Activated T-cell treated with anti-CD3 and anti-CD28 coated beads for 48 hours (primary cell): ENCODE measurements at regions not wholly inside any gene's neighbourhood (a gene's known extent, or its start where the extent isn't known, plus 50 kb on each side); places are given as distances from the start of the nearest gene placed in this dataset.

Experiments used
- DNase-seq: peaks from one replicate; pipeline ENCODE4 v3.0.0-alpha.2; 2020; ENCODE audit warnings: low read depth

DNA sequence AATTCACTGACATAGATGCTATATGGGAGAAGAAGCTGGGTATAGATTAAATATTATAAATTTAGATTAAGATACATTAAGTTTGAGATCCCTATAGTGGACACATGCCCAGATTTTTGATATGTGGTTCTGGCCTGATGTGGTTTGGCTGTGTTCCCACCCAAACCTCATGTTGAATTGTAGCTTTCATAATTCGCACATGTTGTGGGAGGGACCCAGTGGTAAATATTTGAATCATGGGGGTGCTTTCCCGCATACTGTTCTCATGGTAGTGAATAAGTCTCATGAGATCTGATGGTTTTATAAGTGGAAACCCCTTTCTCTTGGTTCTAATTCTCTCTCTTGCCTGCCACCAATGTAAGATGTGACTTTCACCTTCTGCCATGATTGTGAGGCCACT lies 189.4 kb upstream of the CD96 start:
- no peak for DNase-seq

DNA sequence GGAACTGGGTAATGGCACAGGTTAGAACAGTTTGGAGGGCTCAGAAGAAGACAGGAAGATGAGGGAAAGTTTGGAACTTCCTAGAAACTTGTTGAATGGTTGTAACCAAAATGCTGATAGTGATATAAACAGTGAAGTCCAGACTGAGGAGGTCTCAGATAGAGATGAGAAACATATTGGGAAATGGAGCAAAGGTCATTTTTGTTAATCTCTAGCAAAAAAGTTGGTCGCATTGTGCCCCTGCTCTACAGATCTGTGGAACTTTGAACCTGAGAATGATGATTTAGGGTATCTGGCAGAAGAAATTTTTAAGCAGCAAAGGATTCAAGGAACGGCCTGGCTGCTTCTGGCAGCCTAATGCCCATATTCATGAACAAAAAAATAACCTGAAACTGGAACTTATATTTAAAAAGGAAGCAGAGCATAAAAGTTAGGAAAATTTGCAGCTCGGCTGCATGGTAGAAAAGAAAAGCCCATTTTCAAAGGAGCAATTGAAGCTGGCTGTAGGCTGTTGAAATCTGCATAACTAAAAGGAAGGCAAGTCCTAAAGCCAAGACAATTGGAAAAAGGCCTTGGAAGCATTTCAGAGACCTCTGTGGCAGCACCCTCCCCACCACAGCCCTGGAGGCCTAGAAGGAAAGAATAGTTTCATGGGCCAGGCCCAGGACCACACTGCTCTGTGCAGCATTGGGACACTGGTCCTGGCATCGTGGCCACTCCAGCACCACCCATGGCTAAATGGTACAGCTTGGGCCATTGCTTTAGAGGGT lies 182.6 kb upstream of the CD96 start:
- no peak for DNase-seq

DNA sequence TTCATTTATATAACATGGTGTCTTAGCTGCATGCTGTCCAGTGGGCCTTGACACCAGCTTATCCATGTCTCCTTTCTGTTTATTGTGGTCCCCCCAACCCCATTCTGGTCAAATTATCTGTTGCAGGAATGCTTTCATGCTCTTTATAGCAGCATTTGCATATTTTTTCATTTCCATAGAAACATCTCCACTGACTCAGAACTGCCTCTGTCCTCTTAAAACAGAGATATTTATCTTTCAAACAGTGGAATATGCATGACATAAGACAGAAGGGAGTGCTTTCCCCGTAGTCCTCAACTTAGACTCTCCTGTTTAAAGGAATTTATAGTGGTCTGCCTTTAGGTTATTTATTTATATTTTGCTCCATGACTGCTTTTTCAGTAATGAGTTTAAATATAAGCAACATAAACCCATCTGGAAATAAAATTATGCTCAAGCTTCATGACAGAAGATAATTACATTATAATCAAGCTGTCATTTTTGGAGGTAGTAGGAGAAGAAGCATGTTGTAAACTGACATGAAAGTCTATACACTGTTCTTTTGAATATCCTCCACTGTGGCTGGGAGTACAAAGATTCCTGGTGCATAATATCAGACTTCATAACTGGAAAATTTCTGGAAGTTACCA lies 179.5 kb upstream of the CD96 start:
- DNase-seq = no peak

DNA sequence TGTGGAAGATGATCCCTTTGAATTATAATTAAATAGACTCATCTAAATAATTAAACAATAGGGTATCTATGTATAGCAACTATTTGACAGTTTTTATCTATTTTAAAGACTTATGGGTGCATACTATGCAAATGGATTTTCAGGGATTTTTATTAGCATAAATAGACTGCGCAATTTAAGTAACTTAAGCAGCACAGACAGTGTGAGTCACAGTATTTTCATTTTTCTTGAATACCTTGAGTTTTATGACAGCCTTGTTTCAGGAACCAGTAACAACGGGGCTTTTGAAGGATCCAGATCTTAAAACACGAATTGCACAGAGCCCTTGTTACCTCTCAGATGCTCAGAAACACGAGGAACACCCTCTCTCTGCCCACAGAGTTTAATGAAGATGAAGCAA lies 175.5 kb upstream of the CD96 start:
- DNase-seq = no peak

DNA sequence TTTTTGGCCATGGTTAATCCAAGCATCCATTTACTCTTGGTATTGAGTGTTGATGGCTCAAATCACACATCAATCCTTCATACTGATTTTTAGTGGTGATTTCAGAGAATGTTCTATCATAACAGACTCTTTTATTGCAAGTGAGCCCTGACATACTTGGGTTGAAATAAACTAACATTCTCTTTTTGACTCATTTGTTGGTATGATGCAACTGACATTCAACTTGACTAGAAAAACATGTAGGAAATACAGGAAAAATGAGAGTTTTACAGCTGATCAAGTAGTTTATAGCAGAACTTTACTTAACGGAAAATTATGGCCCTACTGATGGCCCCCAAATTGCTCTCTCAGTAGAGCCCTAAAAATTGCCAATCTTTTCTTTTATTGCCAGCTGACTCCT lies 173.9 kb upstream of the CD96 start:
- no peak for DNase-seq

DNA sequence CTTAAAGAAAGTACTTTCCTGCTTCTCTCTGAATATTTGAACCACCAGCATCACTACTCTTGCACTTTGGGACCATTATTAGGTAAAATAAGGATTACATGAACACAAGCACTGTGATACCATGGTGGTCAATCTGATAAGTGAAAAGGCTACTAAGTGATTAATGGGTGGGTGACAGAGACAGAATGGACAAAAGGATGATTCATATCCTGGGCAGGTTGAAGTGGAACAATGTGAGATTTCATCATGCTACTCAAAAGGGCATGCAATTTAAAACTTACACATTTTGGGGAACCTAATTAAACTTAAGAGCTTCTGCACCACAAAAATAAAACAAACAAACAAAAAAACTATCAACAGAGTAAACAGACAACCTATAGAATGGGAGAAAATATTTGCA lies 172.0 kb upstream of the CD96 start:
- DNase-seq = no peak

DNA sequence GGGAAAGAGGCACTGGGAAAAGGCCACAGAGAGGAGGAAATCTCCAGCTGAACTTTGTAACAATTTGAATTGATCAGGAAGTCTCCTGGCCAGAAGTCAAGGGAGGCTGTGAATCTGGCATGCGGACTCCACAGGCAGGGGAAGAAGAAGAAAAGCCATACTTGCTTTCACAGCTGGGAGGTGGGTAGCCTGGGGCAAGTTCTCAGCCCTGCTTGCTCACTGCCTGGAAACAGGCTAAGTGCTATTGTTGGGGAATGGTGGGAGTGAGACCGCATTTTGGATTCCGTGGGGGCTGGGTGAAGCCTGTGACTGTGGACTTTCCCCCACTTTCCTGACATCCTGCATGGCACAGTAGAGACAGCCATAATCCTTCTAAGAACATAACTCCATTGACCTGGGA lies 168.8 kb upstream of the CD96 start:
- no peak for DNase-seq

DNA sequence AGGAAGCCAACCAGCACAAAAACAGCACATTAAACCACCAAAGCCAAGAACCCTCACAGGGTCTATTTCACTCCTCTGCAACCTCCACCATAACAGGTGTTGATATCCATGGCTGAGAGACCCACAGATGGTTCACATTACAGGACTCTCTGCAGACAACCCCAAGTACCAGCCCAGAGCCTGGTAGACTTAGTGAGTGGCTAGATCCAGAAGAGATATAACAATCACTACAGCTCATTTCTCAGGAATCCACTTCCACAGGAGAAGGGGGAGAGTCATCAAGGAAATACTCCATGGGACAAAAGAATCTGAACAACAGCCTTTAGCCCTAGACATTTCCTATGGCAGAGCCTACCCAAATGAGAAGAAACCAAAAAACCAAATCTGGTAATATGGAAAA lies 168.1 kb upstream of the CD96 start:
- DNase-seq = no peak

DNA sequence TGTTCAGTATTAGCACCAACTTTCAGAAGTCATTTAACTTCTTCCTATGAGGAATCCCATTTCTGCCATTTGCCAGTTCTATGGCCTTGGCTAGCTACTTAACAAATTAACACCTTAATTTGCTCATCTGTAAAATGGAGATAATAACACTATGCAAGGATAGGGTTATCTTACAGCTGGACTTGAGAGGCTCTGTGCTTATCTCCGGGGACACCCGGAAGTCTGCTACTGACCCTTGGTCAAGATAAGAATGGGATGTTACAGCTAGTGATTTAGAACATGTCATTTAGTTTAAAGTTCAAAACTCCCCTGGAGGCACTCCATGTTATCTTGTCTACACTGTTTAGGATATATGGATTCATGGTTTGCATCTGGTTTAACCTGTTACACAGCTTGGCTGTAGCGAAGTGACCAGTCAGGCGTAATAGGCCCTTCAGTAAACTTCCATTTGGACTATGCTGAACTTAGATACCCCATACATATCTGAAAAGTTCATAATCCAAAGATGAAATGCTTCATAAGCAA lies 156.0 kb upstream of the CD96 start:
- DNase-seq = no peak

DNA sequence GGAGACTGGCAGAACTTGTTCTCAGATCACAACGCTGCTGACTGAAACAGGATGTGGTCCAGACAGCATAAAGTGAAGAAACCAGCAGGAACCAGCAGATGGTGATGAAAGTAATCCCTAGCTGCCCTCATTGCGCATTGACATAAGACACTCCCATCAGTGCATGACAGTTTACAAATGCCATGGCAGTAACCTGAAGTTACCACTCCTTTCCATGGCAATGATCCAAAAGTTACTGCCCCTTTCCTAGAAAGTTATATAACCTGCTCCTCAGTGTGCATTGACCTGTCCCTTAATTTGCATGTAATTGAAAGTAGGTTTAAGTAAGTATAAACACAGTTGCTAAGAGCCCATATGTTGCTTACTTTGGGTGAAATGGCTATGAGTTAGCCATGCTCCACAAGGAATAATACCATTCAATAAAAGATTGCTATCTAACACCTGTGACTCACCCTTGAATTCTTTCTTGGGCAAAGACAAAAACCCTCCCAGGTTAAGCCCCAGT lies 149.1 kb upstream of the CD96 start:
- DNase-seq = no peak

DNA sequence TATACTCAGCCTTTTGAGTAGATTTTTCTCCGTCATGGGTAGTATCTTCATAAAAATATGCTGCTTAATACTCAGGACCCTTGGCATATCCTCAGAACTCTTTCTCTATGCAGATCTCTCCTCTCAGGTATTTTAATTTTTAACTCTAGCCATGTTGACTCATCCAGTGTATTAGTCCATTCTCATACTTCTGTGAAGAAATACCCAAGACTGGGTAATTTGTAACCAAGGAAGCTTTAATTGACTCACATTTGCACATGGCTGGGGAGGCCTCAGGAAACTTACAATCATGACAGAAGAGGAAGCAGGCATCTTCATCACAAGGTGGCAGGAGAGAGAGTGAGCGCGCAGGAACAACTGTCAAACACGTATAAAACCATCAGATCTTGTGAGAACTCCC lies 129.3 kb upstream of the CD96 start:
- no peak for DNase-seq

DNA sequence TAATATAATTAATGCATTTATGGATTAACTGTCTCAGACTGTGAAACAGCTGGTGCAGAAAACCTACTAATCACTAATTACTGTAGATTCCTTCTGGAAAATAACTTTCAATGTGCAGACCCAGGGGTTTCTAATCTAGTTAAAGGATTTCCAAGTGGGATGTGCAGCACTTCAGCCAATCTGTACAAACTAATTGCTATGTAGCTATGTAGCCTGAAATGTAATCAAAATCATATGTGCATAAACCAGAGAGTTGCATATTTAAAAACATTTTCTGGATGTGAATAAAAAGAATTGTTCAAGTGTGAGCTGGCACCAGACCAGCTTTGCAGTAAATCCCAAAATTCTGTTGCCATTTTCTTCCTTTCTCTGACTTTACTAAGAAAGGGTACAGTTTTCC lies 127.5 kb upstream of the CD96 start:
- DNase-seq = no peak

DNA sequence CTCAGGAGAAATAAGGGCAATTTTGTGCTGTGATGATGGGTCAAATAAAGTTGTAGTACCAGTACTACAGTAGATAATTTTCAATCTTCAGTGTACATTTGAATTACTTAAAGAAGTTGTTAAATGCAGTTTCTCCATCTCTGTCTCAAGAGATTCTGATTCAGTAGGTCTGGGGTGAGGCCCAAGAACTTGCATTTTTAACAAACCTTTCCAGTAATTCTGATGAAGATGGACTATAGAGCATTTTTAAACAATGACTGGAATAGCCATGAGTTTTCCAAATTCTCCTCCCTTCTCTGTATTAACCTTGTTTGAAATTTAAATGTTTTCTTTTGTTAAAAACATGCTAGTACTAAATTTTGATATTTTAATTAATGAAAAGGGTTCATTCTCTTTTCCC lies 127.0 kb upstream of the CD96 start:
- no peak for DNase-seq

DNA sequence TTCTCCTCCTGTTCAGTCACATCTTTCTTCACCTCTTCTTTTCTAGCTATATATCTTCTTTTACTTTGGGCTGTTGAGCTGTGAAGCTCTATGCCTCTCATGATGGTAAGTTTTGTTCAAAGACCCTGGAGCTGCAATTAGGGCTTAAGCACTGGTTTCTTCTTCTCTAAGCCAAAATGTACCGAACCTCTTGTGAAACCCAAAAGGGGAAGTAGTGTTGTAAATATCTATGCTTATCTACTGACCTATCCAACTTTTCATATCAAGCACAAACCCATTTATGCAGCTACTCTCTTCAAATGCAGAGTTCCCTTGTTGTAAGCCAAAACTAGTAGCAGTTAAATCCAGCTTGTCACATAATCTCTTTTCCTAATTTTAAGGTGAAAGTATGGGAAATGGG lies 123.6 kb upstream of the CD96 start:
- DNase-seq = no peak

DNA sequence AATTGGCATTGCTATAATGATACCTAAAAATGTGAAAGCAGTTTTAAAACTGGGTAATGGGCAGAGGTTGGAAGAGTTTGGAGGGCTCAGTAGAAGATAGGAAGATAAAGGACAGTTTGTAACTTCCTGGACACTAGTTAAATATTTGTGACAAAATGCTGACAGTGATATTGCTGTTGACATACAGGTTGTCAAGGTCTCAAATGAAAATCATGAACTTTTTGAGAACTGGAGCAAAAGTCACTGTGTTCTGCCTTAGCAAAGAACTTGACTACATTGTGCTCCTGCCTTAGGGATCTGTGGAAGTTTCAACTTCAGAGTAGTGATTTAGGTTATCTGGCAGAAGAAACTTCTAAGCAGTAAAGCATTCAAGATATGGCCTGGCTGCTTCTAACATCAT lies 113.7 kb upstream of the CD96 start:
- no peak for DNase-seq

DNA sequence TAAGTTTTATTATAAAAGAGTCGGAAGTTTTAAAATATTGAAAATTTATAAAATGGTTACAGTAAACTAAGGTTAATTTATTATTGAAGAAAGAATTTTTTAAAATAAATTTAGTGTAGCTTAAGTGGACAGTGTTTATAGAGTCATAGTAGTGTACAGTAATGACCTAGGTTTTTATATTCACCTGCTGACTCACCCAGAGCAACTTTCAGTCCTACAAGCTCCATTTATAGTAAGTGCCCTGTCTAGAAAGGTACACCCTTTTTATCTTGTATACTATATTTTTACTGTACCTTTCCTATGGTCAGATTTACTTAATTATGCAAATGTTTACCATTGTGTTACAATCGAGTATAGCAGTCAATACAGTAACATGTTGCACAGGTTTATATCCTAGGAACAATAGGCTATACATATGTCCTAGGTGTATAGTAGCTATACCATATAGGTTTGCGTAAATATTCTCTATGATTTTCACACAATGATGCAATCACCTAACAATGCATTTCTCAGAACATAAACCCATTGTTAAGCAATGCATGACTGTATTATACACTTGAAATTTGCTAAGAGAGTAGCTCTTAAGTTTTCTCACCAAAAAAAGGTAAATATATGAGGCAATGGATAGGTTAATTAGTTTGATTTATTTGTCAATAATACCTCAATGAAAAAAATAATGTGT lies 106.9 kb upstream of the CD96 start:
- DNase-seq = no peak

DNA sequence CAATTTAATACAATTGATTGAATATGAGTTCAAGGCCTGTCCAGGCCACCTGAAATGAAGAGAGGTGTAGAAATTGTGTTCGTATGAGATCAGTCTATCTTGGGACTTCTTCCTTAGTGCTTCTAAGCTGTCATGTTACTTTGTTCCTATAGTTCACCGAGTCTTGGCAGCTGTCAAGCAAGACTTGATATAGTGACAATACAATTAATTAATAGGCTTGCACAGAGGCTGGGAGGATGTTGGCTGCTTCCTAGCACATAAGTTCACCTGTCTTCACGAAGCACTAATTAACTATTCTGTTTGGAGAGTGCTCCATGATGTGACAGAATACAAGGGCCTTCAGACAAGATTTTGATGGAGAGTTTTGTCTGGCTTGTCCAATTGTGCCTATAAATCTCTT lies 103.7 kb upstream of the CD96 start:
- no peak for DNase-seq

DNA sequence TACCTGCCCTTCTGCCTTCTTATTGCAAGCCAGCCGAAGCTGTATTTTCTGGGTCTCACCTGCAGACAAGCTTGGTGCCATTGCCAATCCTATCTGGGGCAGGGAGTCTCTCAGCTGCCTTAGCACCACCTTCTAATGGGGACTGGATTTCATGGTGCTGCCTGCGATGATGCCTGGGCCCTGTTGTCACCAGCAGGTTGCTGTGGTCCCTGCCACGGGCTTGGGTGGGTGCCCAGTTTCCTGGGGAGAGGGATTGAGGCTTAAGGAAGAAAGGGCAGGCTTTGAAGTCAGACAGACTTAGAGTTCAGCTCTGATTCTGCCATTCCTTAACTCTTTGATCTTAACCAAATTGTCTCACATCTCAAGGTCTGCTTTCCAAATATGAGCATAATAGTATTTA lies 87.4 kb upstream of the CD96 start:
- DNase-seq = no peak

DNA sequence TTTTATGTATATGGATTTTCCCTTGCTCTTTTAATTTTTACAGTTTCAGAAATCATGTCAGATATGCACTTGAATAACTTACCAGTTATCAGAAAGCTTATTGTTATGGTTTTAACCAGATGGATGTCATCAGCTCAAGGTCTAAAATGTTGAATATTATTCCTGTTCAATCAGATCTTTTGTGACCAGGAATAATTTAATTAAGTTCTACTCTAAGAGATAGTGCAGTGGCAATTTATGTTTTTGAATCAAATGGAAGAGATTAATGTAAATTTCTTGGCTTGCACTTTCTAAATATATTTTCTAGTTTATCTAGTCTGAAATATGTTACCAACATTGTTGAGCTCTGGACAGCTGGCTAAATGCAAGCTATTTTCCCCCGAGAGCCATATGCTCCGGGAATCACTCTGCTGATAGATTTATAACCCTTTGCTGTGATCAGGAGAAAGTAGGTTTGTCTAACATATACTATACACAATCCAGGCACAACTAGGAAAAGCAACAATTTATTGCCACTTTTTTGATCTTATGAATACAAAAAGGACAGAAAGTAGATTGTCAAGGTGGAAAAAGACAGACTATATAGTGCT lies 76.8 kb upstream of the CD96 start:
- no peak for DNase-seq

DNA sequence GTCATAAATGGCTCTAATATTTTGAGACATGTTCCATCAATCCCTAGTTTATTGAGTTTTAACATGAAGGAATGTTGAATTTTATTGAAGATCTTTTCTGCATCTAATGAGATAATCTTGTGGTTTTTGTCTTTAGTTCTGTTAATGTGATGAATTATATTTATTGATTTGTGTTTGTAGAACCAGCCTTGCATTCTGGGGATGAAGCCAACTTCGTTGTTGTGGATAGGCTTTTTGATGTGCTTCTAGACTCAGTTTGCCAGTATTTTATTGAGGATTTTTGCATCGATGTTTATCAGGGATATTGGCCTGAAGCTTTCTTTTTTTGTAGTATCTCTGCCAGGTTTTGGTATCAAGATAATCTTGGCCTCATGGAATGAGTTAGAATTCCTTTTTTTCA lies 72.0 kb upstream of the CD96 start:
- DNase-seq = no peak

DNA sequence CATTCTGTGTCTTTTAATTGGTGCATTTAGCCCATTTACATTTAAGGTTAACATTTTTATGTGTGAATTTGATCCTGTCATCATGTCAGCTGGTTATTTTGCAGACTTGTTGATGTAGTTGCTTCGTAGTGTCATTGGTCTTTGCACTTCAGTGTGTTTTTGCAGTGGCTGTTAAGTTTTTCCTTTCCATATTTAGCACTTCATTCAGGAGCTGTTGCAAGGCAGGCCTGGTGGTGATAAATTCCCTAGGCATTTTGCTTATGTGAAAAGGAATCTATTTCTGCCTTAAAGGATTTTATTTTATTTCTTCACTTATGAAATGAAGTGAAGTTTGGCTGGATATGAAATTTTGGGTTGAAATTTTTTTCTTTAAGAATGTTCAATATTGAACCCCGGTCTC lies 70.2 kb upstream of the CD96 start:
- DNase-seq = no peak

DNA sequence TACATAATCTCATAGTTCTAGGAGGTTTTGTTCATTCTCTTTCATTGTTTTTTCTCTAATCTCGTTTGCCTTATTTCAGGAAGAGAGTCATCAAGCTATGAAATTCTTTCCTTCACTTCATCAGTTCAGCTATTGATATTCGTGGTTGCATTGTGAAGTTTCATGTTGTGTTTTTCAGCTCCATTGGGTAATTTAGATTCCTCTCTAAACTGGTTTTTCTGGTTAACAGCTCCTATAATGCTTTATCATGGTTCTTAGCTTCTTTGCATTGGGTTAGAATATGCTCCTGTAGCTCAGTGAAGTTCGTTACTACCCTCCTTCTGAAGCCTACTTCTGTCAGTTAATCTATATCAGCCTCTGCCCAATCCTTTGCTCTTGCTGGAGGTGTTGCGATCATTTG lies 69.4 kb upstream of the CD96 start:
- no peak for DNase-seq

DNA sequence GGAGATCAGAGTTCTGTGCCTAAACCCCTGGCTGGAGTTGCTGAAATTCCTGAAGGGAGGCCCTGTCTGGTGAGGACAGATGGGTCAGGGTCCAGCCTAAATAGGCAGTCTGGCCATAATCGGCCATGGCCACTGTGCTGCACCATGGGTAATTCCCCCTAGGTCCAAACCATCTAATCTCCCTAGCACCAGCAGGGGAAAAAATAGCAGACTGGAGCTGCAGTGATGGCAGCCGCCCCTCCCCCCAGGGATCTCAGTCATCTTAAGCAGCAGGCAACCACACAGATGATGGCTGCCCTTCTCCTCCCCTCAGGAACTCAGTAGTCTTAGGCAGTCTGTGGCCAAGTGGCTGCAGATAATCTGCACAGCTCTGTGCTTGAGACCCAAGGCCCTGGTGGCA lies 68.4 kb upstream of the CD96 start:
- DNase-seq = peak; percentile 4
